ENCODE measurements at regions not wholly inside any gene's neighbourhood (a gene's known extent, or its start where the extent isn't known, plus 50 kb on each side); places are given as distances from the start of the nearest gene placed in this dataset.

DNA sequence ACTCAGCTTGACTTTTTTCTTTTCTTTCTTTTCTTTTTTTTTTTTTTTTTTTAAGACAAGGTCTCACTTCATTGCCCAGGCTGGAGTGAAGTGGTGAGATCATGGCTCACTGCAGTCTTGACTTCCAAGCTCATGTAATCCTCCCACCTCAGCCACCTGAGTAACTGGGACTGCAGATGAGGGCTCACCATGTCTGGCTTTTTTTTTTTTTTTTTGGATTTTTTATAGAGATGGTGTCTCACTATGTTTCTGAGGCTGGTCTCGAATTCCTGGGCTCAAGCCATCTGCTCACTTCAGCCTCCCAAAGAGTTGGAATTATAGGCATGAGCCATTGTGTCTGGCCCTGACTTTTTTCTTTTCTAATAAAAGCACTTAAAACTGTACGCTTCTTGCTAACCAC is 358.2 kb upstream of the IGFBP3 start (continued):
- no peak for TF ChIP-seq BRCA1 (IDR thresholded peaks at IDR 0.05; ENCODE audit: low read depth, low read length)

GRCh38 chr7:46264646-46265045 is 343.6 kb upstream of the IGFBP3 start:
- Histone ChIP-seq H2BK5ac (ENCODE audit: low read depth, low read length) (no peak overlapping the region), H4K5ac (ENCODE audit: insufficient read length, low read depth, low read length) (no peak overlapping the region), H2AK5ac (ENCODE audit: low read depth, low read length) (no peak overlapping the region), H3K23me2 (ENCODE audit: low read depth, low read length) (no peaks in the 10 kb centered on the region), H3K79me1 (ENCODE audit: low read depth, low read length) (no peaks in the 10 kb centered on the region), H3K14ac (ENCODE audit: insufficient read length) (no peak overlapping the region), H3K9me3 (ENCODE audit: insufficient read depth in 2 of 2, low read depth in 1 of 2, low read length in 1 of 2) (peaks cover 8 to 15% of the 10 kb centered on the region in 2 experiments; a peak in 3 of 4 replicates), H3K56ac (replicated peaks; ENCODE audit: insufficient read length, low read depth, low read length) (no peak overlapping the region), H3K4me2 (ENCODE audit: insufficient read depth in 1 of 2, low read depth in 2 of 2, low read length in 2 of 2) (no peak overlapping the region), H2BK20ac (ENCODE audit: low read length) (no peak overlapping the region), H2BK12ac (ENCODE audit: low read depth, low read length) (no peak overlapping the region), H3K18ac (ENCODE audit: extremely low read depth, low read length) (no peak overlapping the region), H3K36me3 (ENCODE audit: control insufficient read depth in 2 of 4, insufficient read depth in 4 of 4, low read length in 3 of 4) (no peaks in the 10 kb centered on the region), H4K91ac (replicated peaks; ENCODE audit: insufficient read length, low read length) (no peak overlapping the region), H3K4me1 (replicated peaks in 1 of 4; ENCODE audit: control insufficient read depth in 3 of 4, insufficient read depth in 4 of 4, low read length in 3 of 4) (no peaks in the 10 kb centered on the region), H3K9ac (replicated peaks in 1 of 4; ENCODE audit: extremely low read depth in 1 of 4, low read depth in 3 of 4, low read length in 3 of 4) (no peak overlapping the region), H3K79me2 (ENCODE audit: control insufficient read depth in 1 of 2, insufficient read depth in 2 of 2, low read length in 2 of 2) (no peaks in the 10 kb centered on the region), H3K27ac (ENCODE audit: low read depth, low read length) (no peak overlapping the region), H3K4me3 (ENCODE audit: extremely low read depth in 1 of 4, insufficient read depth in 2 of 4, low read depth in 3 of 4, low read length in 4 of 4) (no peak overlapping the region), H2BK15ac (ENCODE audit: low read length) (no peak overlapping the region), H3K4ac (replicated peaks; ENCODE audit: insufficient read length, low read depth, low read length) (no peak overlapping the region), H4K8ac (ENCODE audit: extremely low read depth, insufficient read depth, low read length) (no peak overlapping the region), H2BK120ac (replicated peaks; ENCODE audit: low read depth, low read length) (no peak overlapping the region), H2AFZ (ENCODE audit: low read length) (no peak overlapping the region), H3K23ac (ENCODE audit: insufficient read length) (no peak overlapping the region), H4K20me1 (replicated peaks in 1 of 2; ENCODE audit: control insufficient read depth in 1 of 2, insufficient read depth in 2 of 2, low read length in 2 of 2) (no peaks in the 10 kb centered on the region), H3K27me3 (replicated peaks in 1 of 4; ENCODE audit: control insufficient read depth in 3 of 4, extremely low read depth in 1 of 4, insufficient read depth in 3 of 4, low read length in 3 of 4) (no peaks in the 10 kb centered on the region)
- no peak for DNase-seq (ENCODE audit: low read depth in 1 of 2, low spot score in 2 of 2)
- WGBS, 2 experiments (ENCODE audit: extremely low coverage in 1 of 2, insufficient coverage in 1 of 2, insufficient read length in 1 of 2, insufficient replicate concordance in 2 of 2, low coverage in 1 of 2, low lambda C conversion rate in 2 of 2, missing lambda C conversion rate in 1 of 2) = 86% methylated on average over 2 of the region's 2 CpGs; no CpG with 5 or more reads in 1 of the 2 experiments
- ChIA-PET CTCF (ENCODE audit: partially characterized antibody) (no interaction called here), POLR2A (ENCODE audit: partially characterized antibody) (no interaction called here)
- no peak for FAIRE-seq
- TF ChIP-seq RFX5 (IDR thresholded peaks at IDR 0.05; ENCODE audit: borderline replicate concordance, low read depth, low read length) (no peak), BCL11A (IDR thresholded peaks at IDR 0.05; ENCODE audit: low read depth in 2 of 2, low read length in 2 of 2) (no peak), CEBPB (IDR thresholded peaks at IDR 0.05; ENCODE audit: low read depth, low read length) (no peak), CREB1 (IDR thresholded peaks at IDR 0.05) (no peak), MAFK (IDR thresholded peaks at IDR 0.05; ENCODE audit: low read depth, low read length) (no peak), EZH2 (IDR thresholded peaks at IDR 0.05; ENCODE audit: low read depth, low read length, severe bottlenecking) (no peak), YY1 (IDR thresholded peaks at IDR 0.05; ENCODE audit: low read depth, low read length) (no peak), TCF12 (IDR thresholded peaks at IDR 0.05; ENCODE audit: low read depth, low read length) (no peak), CBX5 (IDR thresholded peaks at IDR 0.05; ENCODE audit: low read depth, low read length) (no peak), FOSL1 (IDR thresholded peaks at IDR 0.05; ENCODE audit: insufficient read depth, low read depth, low read length) (no peak), MAX (IDR thresholded peaks at IDR 0.05) (no peak), SAP30 (IDR thresholded peaks at IDR 0.05; ENCODE audit: insufficient read depth, insufficient replicate concordance, low read length) (no peak), SIX5 (IDR thresholded peaks at IDR 0.05; ENCODE audit: low read depth, low read length) (no peak), KDM5A (IDR thresholded peaks at IDR 0.05; ENCODE audit: low read length) (no peak)

Measured in H1 (cell line).